ENCODE measurements at regions not wholly inside any gene's neighbourhood (a gene's known extent, or its start where the extent isn't known, plus 50 kb on each side); places are given as distances from the start of the nearest gene placed in this dataset.

DNA sequence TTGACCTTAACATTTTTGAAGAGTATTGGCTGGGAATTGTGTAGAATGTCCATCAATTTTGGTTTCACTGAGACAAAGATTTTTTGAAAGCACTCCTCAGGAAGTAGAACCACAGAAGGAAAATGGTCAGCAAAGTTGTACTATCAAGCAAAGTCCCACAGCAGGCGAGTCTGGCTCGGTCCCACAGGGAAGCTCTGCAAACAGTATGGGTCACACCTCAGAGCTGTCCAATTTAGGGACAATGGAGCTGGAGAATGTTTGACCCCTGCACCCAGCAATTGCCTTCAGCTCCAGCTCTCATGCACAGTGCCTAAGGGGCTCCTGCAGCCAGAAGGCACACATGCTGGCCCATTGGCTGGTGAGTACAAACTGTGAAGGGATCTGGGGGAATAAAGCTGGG, 147.0 kb downstream of the MAFB start:
- no peak for DNase-seq
- Mint-ChIP-seq H3K27ac (ENCODE audit: unreplicated experiment) (no peak overlapping the region), H3K27me3 (ENCODE audit: unreplicated experiment) (no peaks in the 10 kb centered on the region), H3K4me1 (ENCODE audit: low read depth, unreplicated experiment) (no peaks in the 10 kb centered on the region), H3K36me3 (ENCODE audit: unreplicated experiment) (no peaks in the 10 kb centered on the region), H3K4me3 (ENCODE audit: unreplicated experiment) (no peak overlapping the region), H3K9me3 (ENCODE audit: unreplicated experiment) (no peaks in the 10 kb centered on the region)
- TF ChIP-seq CTCF (IDR thresholded peaks at IDR 0.05; ENCODE audit: partially characterized antibody, unreplicated experiment) = no peak

- no peaks in the 10 kb centered on the region for H3K27me3 Mint-ChIP-seq (ENCODE audit: unreplicated experiment)
- H3K27ac Mint-ChIP-seq (ENCODE audit: unreplicated experiment) = no peak overlapping the region
- H3K4me3 Mint-ChIP-seq (ENCODE audit: unreplicated experiment) = no peak overlapping the region
- no peaks in the 10 kb centered on the region for H3K4me1 Mint-ChIP-seq (ENCODE audit: low read depth, unreplicated experiment)
- no peaks in the 10 kb centered on the region for H3K36me3 Mint-ChIP-seq (ENCODE audit: unreplicated experiment)
- DNase-seq = no peak
- H3K9me3 Mint-ChIP-seq (ENCODE audit: unreplicated experiment) = no peaks in the 10 kb centered on the region
- no peak for TF ChIP-seq CTCF (IDR thresholded peaks at IDR 0.05; ENCODE audit: partially characterized antibody, unreplicated experiment)
These were observed 148.9 kb downstream of the MAFB start for GRCh38 chr20:40540166-40540565.

DNA sequence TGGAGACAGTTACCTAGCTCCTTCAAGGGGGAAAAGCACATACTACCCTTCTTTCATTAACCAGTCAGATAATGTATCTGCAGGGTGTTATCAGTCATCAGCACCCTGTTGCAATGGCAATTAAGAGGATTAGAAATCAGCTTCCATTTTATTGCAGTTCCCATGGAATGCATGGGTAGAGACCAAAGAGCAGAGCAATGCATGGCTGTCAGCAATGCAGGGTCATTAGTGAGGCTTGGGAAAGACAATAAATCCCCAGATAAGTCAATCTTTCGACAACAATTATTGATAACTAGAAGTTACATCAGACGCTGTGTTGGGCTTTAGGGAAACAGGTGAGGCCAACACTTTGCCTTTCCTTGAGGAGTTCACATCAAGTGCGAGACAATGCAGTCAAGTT, 150.9 kb downstream of the MAFB start:
- DNase-seq = no peak
- TF ChIP-seq CTCF (IDR thresholded peaks at IDR 0.05; ENCODE audit: partially characterized antibody, unreplicated experiment) = no peak
- Mint-ChIP-seq H3K36me3 (ENCODE audit: unreplicated experiment) (peaks cover 4% of the 10 kb centered on the region), H3K27ac (ENCODE audit: unreplicated experiment) (no peak overlapping the region), H3K4me3 (ENCODE audit: unreplicated experiment) (no peak overlapping the region), H3K4me1 (ENCODE audit: low read depth, unreplicated experiment) (no peaks in the 10 kb centered on the region), H3K9me3 (ENCODE audit: unreplicated experiment) (no peaks in the 10 kb centered on the region), H3K27me3 (ENCODE audit: unreplicated experiment) (no peaks in the 10 kb centered on the region)

DNA sequence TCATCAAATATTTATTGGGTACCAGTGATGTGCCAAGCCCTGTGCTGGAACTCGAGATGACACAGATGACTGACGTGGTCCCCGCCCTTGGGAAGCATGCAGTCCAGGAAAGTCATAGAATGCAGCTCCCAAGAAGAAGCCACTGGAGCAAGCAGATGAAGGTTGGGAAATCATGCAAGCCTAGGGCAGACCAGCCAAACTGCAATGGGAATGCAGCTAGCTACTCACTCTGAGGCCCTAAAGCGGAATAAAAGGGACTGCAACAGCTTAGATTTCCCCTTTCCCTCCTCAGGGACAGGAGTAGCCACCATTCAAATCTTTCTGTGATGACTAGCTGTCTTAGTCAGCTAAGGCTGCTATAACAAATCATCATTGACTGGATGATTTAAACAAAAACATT, 152.2 kb downstream of the MAFB start:
- Mint-ChIP-seq H3K27ac (ENCODE audit: unreplicated experiment) (no peak overlapping the region), H3K36me3 (ENCODE audit: unreplicated experiment) (peaks cover 4% of the 10 kb centered on the region), H3K27me3 (ENCODE audit: unreplicated experiment) (no peaks in the 10 kb centered on the region), H3K4me3 (ENCODE audit: unreplicated experiment) (no peak overlapping the region), H3K9me3 (ENCODE audit: unreplicated experiment) (no peaks in the 10 kb centered on the region), H3K4me1 (ENCODE audit: low read depth, unreplicated experiment) (no peaks in the 10 kb centered on the region)
- TF ChIP-seq CTCF (IDR thresholded peaks at IDR 0.05; ENCODE audit: partially characterized antibody, unreplicated experiment) = no peak
- DNase-seq = no peak

DNA sequence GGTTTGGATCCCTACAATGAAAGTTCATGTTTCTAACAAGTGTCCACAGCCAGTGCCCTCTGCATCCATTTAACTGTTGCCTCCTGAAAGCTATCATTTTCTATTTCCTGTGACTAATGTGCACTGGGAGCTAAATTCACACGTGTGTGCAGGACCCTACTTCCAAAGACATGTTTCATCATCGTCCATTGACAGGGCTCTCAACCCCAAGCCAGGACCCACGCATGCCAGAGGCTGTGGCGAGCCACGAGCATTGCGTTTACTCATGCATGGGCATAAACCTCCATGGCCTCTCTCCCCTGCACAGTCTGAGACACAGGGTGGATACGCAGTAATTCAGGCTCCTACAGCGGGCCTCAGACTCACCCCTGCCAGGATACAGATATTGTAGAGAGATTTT, 153.2 kb downstream of the MAFB start:
- Mint-ChIP-seq H3K9me3 (ENCODE audit: unreplicated experiment) (peaks cover 2% of the 10 kb centered on the region), H3K27me3 (ENCODE audit: unreplicated experiment) (no peaks in the 10 kb centered on the region), H3K4me3 (ENCODE audit: unreplicated experiment) (no peak overlapping the region), H3K27ac (ENCODE audit: unreplicated experiment) (no peak overlapping the region), H3K36me3 (ENCODE audit: unreplicated experiment) (peaks cover 8% of the 10 kb centered on the region), H3K4me1 (ENCODE audit: low read depth, unreplicated experiment) (no peaks in the 10 kb centered on the region)
- DNase-seq = no peak
- TF ChIP-seq CTCF (IDR thresholded peaks at IDR 0.05; ENCODE audit: partially characterized antibody, unreplicated experiment) = no peak

All from glutamatergic neuron (in vitro differentiated cells).